ENCODE measurements at regions not wholly inside any gene's neighbourhood (a gene's known extent, or its start where the extent isn't known, plus 50 kb on each side); places are given as distances from the start of the nearest gene placed in this dataset.
"Not testable (repeated sequence)": the region's sequence is repeated elsewhere in the genome, so short reads cannot be mapped to it uniquely, and the experiment has no call there.

DNA sequence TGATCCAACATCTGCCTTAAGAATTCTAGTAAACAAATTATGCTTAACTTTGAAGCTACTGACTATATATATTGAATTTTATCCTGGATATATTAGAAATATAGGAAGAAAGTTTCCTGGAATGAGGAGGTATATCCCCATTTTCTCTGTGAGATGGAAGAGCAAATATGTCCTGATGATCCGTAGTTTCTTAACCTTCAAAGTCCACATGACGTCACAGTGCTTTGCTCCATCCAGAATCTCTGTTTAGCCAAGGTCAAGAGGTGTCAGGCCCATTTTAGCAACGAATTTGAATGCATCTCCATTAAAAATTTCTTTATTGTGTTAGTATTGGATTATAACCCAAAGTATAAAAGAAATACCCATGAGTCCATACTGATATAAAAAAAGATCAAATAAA is 162.5 kb downstream of the PRL start:
- H3K9me3 ChIP-seq, result no peaks in the 10 kb centered on the region
- WGBS, 4 donors, result 85 to 95% (median 87%) methylated on average over 3 of the region's 3 CpGs
- intact Hi-C loops (cut with DNase I), result no loop called here
- H3K27me3 ChIP-seq, result no peaks in the 10 kb centered on the region
- no peak overlapping the region for H3K4me3 ChIP-seq
- no peak for ATAC-seq
- TF ChIP-seq, protein P1, sequence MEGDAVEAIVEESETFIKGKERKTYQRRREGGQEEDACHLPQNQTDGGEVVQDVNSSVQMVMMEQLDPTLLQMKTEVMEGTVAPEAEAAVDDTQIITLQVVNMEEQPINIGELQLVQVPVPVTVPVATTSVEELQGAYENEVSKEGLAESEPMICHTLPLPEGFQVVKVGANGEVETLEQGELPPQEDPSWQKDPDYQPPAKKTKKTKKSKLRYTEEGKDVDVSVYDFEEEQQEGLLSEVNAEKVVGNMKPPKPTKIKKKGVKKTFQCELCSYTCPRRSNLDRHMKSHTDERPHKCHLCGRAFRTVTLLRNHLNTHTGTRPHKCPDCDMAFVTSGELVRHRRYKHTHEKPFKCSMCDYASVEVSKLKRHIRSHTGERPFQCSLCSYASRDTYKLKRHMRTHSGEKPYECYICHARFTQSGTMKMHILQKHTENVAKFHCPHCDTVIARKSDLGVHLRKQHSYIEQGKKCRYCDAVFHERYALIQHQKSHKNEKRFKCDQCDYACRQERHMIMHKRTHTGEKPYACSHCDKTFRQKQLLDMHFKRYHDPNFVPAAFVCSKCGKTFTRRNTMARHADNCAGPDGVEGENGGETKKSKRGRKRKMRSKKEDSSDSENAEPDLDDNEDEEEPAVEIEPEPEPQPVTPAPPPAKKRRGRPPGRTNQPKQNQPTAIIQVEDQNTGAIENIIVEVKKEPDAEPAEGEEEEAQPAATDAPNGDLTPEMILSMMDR (IDR thresholded peaks at IDR 0.05), result no peak
- TF ChIP-seq POLR2A (IDR thresholded peaks at IDR 0.05), result no peak
- no peak overlapping the region for H3K27ac ChIP-seq
- H3K36me3 ChIP-seq, result no peaks in the 10 kb centered on the region
- H3K4me1 ChIP-seq, result no peaks in the 10 kb centered on the region
- DNase-seq, result no peak

DNA sequence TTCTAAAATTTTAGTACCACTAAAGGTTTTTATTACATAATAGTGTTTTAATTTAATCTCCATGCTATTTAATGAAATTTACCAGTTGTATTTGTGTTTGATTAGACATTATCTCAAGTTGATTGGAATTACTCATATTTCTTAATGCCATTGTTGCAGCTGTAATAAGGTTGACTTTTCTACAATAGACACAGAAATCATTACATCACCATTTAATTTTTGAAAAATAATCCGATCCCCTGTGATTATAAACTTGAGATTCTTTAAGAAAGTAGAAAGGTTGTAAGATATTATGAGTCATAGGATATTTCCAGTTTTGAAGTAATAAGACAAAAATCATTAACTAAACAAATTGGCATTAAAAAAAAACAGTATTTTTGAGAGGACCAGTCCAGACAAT is 161.4 kb downstream of the PRL start:
- Histone ChIP-seq H3K27me3 (no peaks in the 10 kb centered on the region), H3K36me3 (no peaks in the 10 kb centered on the region), H3K27ac (no peak overlapping the region), H3K4me1 (peaks cover 0 to 3% (median 0%) of the 10 kb centered on the region in 12 donors), H3K4me3 (no peak overlapping the region), H3K9me3 (no peaks in the 10 kb centered on the region)
- no peak for DNase-seq
- intact Hi-C loops (cut with DNase I), result no loop called here
- TF ChIP-seq, protein P1 (IDR thresholded peaks at IDR 0.05), result no peak
- 89 to 96% (median 92%) methylated on average over 1 of the region's 1 CpG for WGBS, 4 donors
- no peak for ATAC-seq

DNA sequence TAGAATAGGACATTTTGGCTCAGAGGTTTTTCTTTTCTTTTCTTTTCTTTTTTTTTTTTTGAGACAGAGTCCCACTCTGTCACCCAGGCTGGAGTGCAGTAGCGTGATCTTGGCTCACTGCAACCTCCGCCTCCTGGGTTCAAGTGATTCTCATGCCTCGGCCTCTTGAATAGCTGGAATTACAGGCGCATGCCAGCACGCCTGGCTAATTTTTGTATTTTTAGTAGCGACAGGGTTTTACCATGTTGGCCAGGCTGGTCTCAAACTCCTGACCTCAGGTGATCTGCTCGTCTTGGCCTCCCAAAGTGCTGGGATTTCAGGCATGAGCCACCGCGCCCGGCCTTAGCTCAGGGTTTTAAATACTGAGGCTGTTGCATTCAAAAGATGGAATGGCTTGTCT is 156.1 kb downstream of the PRL start:
- peaks cover 0 to 36% (median 14%) of the 10 kb centered on the region in 12 donors for H3K4me1 ChIP-seq
- WGBS, 4 donors, result 44 to 69% (median 59%) methylated on average over 10 of the region's 10 CpGs
- DNase-seq (peak in 2 of 5 donors; percentile 8 to 23), ATAC-seq (peak in 1 of 4 donors; percentile 44)
- not testable (repeated sequence) for H3K36me3 ChIP-seq, H3K4me3 ChIP-seq, H3K9me3 ChIP-seq, H3K27me3 ChIP-seq
- intact Hi-C loops (cut with DNase I), result loop anchor here in 6 of 10 donors (5.0 to 10.0 kb wide), 6 partner anchors 156 to 546 kb away; partner anchors contain the start of gene SOX4 (in 3 of the 6)
- H3K27ac ChIP-seq, result peak overlapping the region in 8 of 12 donors; percentile 4 to 72 (median 46)

DNA sequence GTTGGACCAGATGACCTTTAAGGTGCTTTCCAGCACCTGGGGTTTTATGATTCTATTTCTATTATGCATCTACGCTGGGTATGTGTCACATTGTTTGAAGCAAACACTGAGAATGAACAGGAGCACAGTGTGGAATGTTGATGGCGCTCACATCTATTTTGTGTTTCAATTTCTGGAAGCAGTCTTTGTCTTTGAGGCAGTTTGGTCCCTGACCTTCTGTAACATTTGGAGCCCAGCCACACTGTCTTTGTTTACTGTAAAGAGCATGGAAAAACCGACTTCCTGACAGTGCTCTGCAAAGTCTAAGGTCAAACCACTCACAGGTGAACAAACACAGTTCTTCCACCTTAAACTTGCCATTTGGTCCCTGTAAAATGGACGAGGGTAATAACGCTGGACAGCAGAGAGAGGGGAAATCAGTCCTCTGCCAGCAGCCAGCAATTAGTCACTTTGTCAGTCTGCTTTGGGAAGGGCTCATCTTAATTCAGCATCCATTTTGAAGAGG is 155.5 kb downstream of the PRL start:
- Histone ChIP-seq H3K4me1 (peaks cover 0 to 42% (median 19%) of the 10 kb centered on the region in 12 donors), H3K36me3 (no peaks in the 10 kb centered on the region), H3K9me3 (no peaks in the 10 kb centered on the region), H3K27me3 (no peaks in the 10 kb centered on the region), H3K4me3 (no peak overlapping the region), H3K27ac (peak overlapping the region in 9 of 12 donors; percentile 4 to 72 (median 46))
- intact Hi-C loops (cut with DNase I), result loop anchor here in 6 of 10 donors (5.0 to 10.0 kb wide), 6 partner anchors 156 to 546 kb away; partner anchors contain the start of gene SOX4 (in 3 of the 6)
- ATAC-seq (peak; percentile 52 to 85 (median 76)), DNase-seq (peak in 3 of 5 donors; percentile 42 to 63 (median 44))
- 14 to 28% (median 17%) methylated on average over 5 of the region's 5 CpGs for WGBS, 4 donors
- TF ChIP-seq, protein P1 (IDR thresholded peaks at IDR 0.05), result no peak
- no peak for TF ChIP-seq POLR2A (IDR thresholded peaks at IDR 0.05)

DNA sequence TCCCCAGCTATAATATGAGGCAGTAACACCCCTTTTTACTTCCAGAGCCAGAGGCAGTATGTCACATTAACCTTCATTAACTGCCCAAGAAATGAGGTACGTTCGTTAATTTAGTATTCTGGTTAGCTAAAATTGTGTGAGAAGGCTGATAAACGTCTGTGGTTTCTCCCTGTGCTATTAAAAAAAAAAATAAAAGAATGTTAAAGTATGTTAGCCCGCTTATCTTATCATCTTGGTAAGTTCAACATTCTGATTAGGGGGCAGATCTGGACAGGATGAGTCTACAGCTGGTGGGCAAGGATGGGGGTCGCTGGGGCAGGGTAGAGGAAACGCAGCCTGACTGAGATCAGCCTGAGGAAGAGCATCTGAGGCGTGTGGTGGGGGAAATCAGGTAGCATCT is 154.0 kb downstream of the PRL start:
- Histone ChIP-seq H3K36me3 (no peaks in the 10 kb centered on the region), H3K4me3 (no peak overlapping the region), H3K27ac (no peak overlapping the region), H3K27me3 (no peaks in the 10 kb centered on the region), H3K4me1 (peaks cover 0 to 56% (median 30%) of the 10 kb centered on the region in 12 donors), H3K9me3 (no peaks in the 10 kb centered on the region)
- TF ChIP-seq, protein P1 (IDR thresholded peaks at IDR 0.05), result no peak
- TF ChIP-seq POLR2A (IDR thresholded peaks at IDR 0.05), result no peak
- DNase-seq (no peak), ATAC-seq (no peak)
- 53 to 76% (median 69%) methylated on average over 7 of the region's 7 CpGs for WGBS, 4 donors
- intact Hi-C loops (cut with DNase I), result loop anchor here in 6 of 10 donors (5.0 to 10.0 kb wide), 6 partner anchors 158 to 548 kb away; partner anchors contain the start of gene SOX4 (in 3 of the 6)

Measured in heart left ventricle (tissue), 16 donors.